Calu3 (cell line): ENCODE measurements at regions not wholly inside any gene's neighbourhood (a gene's known extent, or its start where the extent isn't known, plus 50 kb on each side); places are given as distances from the start of the nearest gene placed in this dataset.

Experiments
- BruUV-seq: library from RNA; stranded (reverse); fragments of 400-500 nt; replicated peaks from 2 replicates; lab custom pipeline; 2021; lab: Mats Ljungman, UMichigan
- CTCF ChIA-PET: fragments of 300-600 bp; sonication (Branson Sonifier 250); formaldehyde crosslinking; loops from one replicate; lab custom pipeline; 2022; ENCODE audit warnings: antibody characterized with exemption; lab: Charles Lee
- DNase-seq: peaks from one replicate; pipeline ENCODE4 v3.0.0; 2022
- H3K27ac Mint-ChIP-seq: one replicate; pipeline ENCODE4 v1.8.0; 2022; ENCODE audit warnings: mixed read lengths; ENCODE audit not compliant: unreplicated experiment
- H3K27me3 Mint-ChIP-seq: one replicate; pipeline ENCODE4 v1.8.0; 2022; ENCODE audit warnings: mixed read lengths; ENCODE audit not compliant: unreplicated experiment
- H3K36me3 Mint-ChIP-seq: one replicate; pipeline ENCODE4 v1.8.0; 2022; ENCODE audit warnings: mild to moderate bottlenecking, moderate library complexity, mixed read lengths; ENCODE audit not compliant: insufficient read depth, unreplicated experiment
- H3K4me1 Mint-ChIP-seq: one replicate; pipeline ENCODE4 v1.8.0; 2022; ENCODE audit warnings: mild to moderate bottlenecking, low read depth, mixed read lengths; ENCODE audit not compliant: unreplicated experiment
- H3K4me3 Mint-ChIP-seq: one replicate; pipeline ENCODE4 v1.8.0; 2022; ENCODE audit warnings: mild to moderate bottlenecking, low read depth, moderate library complexity, mixed read lengths; ENCODE audit not compliant: unreplicated experiment
- H3K9me3 Mint-ChIP-seq: one replicate; pipeline ENCODE4 v1.8.0; 2022; ENCODE audit warnings: low read depth, mixed read lengths; ENCODE audit not compliant: unreplicated experiment
- intact Hi-C: fragments of 100-400 bp; cut with micrococcal nuclease; formaldehyde crosslinking; loops from one replicate; pipeline ENCODE4 v1.10.0; 2022; ENCODE audit not compliant: unreplicated experiment
- TF ChIP-seq, protein P1 (sequence below): fragments of 200-600 bp; IDR thresholded peaks from one replicate; pipeline ENCODE4 v1.8.0; 2022; ENCODE audit warnings: antibody characterized with exemption; ENCODE audit not compliant: unreplicated experiment

DNA sequence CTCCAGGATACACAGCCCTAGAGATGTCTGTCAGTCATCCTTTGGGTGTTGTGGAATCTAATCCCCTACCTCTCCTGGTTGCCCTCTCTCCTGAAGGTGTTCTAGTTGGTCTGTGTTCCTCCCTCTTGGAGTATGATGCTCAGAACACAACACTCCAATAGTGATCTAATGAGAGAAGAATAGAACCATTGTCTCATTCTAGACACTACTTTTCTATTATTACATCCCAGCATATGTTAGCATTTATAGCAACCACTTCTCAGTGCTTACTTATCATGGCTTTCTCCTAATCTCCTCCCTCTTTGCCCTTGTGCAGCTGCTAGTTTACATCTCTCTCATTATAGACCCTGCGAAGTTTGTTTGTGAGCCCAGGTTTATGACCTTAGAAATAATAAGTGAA lies 109.0 kb downstream of the UNC5CL start:
- no peaks in the 10 kb centered on the region for H3K9me3 Mint-ChIP-seq
- H3K27ac Mint-ChIP-seq = no peak overlapping the region
- DNase-seq = no peak
- H3K36me3 Mint-ChIP-seq = no peaks in the 10 kb centered on the region
- TF ChIP-seq, protein P1, sequence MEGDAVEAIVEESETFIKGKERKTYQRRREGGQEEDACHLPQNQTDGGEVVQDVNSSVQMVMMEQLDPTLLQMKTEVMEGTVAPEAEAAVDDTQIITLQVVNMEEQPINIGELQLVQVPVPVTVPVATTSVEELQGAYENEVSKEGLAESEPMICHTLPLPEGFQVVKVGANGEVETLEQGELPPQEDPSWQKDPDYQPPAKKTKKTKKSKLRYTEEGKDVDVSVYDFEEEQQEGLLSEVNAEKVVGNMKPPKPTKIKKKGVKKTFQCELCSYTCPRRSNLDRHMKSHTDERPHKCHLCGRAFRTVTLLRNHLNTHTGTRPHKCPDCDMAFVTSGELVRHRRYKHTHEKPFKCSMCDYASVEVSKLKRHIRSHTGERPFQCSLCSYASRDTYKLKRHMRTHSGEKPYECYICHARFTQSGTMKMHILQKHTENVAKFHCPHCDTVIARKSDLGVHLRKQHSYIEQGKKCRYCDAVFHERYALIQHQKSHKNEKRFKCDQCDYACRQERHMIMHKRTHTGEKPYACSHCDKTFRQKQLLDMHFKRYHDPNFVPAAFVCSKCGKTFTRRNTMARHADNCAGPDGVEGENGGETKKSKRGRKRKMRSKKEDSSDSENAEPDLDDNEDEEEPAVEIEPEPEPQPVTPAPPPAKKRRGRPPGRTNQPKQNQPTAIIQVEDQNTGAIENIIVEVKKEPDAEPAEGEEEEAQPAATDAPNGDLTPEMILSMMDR = no peak
- no peak overlapping the region for H3K4me3 Mint-ChIP-seq
- H3K4me1 Mint-ChIP-seq = no peaks in the 10 kb centered on the region
- no TSS peak for BruUV-seq
- H3K27me3 Mint-ChIP-seq = peaks cover 22% of the 10 kb centered on the region
- intact Hi-C loops = no loop called here
- CTCF ChIA-PET = no interaction called here

DNA sequence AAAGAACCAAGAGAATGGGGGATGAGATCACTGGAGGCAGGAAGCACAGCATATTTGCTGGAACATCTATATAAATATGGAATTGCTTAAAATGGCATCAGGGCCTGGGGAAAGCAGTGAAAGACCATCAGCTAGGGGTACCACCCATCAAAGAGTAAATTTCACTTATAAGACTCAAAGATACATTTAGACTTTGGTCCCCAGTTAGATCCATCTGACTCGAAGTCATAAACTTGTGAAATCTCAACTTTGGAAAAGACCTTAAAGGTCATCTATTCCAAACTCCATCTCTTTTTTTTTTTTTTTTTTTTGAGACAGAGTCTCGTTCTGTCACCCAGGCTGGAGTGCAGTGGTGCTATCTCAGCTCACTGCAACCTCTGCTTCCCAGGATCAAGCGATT lies 109.8 kb downstream of the UNC5CL start:
- intact Hi-C loops = no loop called here
- H3K27me3 Mint-ChIP-seq = peaks cover 13% of the 10 kb centered on the region
- no peaks in the 10 kb centered on the region for H3K4me1 Mint-ChIP-seq
- no peak overlapping the region for H3K27ac Mint-ChIP-seq
- CTCF ChIA-PET = interaction anchor here (0.6 to 0.7 kb wide), 2 partner anchors 209 to 1439 kb away, joined by 3 to 5 read pairs; no protein-coding TSS in a partner anchor
- H3K9me3 Mint-ChIP-seq = no peaks in the 10 kb centered on the region
- H3K4me3 Mint-ChIP-seq = no peak overlapping the region
- no peaks in the 10 kb centered on the region for H3K36me3 Mint-ChIP-seq
- TF ChIP-seq, protein P1 = no peak
- DNase-seq = no peak
- BruUV-seq = no TSS peak

DNA sequence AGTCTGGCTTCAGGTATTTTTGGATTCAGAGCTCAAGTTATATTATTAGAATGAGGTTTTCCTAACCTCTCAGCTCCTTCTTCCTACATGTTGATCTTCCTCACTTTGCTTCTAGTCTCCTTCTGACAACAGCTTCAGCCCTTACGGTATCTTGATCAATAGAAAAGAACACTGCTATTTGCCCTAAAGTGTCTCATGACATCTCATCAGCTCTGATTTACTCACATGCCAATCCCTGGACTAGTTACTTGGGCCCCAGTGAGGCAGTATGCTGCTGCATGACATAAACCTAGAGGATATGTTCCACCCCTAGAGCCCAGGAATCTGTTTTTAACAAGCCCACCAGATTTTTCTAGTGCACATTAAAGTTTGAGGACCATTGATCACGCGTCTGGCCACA lies 110.3 kb downstream of the UNC5CL start:
- TF ChIP-seq, protein P1 = no peak
- Mint-ChIP-seq H3K27me3 (peaks cover 9% of the 10 kb centered on the region), H3K4me1 (no peaks in the 10 kb centered on the region), H3K9me3 (no peaks in the 10 kb centered on the region), H3K36me3 (no peaks in the 10 kb centered on the region), H3K27ac (no peak overlapping the region), H3K4me3 (no peak overlapping the region)
- CTCF ChIA-PET = no interaction called here
- intact Hi-C loops = no loop called here
- BruUV-seq = no TSS peak
- no peak for DNase-seq

DNA sequence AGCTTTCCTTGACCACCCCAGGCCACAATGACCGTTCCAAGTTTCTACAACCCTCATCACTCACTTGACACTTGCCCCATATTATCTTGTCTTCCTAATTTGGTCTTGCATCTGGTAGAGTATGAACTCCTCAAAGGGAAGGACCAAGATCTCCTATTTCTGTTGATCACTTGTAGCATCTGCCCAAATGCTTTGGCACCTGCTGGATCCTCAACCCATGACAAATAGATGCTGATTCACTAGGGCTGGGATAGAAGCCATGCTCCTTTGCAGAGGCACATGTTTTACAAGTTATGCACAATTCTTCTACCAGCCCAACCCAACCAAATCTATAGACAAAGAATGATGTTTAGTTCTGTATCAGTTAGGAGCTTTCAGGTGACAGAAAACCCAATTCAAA lies 110.7 kb downstream of the UNC5CL start:
- H3K36me3 Mint-ChIP-seq = no peaks in the 10 kb centered on the region
- peaks cover 7% of the 10 kb centered on the region for H3K27me3 Mint-ChIP-seq
- no peaks in the 10 kb centered on the region for H3K4me1 Mint-ChIP-seq
- H3K27ac Mint-ChIP-seq = no peak overlapping the region
- intact Hi-C loops = no loop called here
- DNase-seq = no peak
- no TSS peak for BruUV-seq
- TF ChIP-seq, protein P1 = no peak
- CTCF ChIA-PET = no interaction called here
- no peaks in the 10 kb centered on the region for H3K9me3 Mint-ChIP-seq
- no peak overlapping the region for H3K4me3 Mint-ChIP-seq

DNA sequence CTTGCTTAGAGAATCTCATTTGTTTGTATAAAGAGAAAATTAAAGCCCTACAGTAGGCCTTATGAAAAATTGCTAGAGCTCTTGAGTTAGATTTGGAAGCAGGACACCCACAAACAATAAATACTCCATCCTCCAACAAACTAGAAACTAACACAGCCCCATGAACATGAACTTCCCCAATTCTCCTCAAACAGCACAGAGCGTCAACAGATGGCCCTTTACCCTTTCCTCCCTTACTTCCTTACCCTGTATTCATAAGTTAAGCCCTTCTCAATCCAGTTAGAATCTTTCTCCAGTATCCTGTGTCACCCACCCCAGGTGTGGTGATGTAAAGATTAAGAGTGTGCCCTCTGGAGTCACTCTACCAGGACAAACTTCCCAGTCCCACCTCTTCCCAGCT lies 113.7 kb downstream of the UNC5CL start:
- H3K27ac Mint-ChIP-seq = no peak overlapping the region
- TF ChIP-seq, protein P1 = no peak
- H3K27me3 Mint-ChIP-seq = peaks cover 32% of the 10 kb centered on the region
- intact Hi-C loops = no loop called here
- CTCF ChIA-PET = no interaction called here
- no peaks in the 10 kb centered on the region for H3K4me1 Mint-ChIP-seq
- no peak for DNase-seq
- no peak overlapping the region for H3K4me3 Mint-ChIP-seq
- H3K9me3 Mint-ChIP-seq = no peaks in the 10 kb centered on the region
- H3K36me3 Mint-ChIP-seq = no peaks in the 10 kb centered on the region
- no TSS peak for BruUV-seq
